Gastrocnemius medialis (tissue), 4 donors: ENCODE measurements at regions not wholly inside any gene's neighbourhood (a gene's known extent, or its start where the extent isn't known, plus 50 kb on each side); places are given as distances from the start of the nearest gene placed in this dataset.

Experiments used
- CTCF ChIP-seq, 5 experiments: fragments of 450-650 bp in 3 of 5; fragments of 200-600 bp in 2 of 5; sonication (generic) in 2 of 5; IDR thresholded peaks in 4 of 5; conservative IDR thresholded peaks in 1 of 5; 1 replicate in 4 of 5; 2 replicates in 1 of 5; pipeline ENCODE4 v1.5.1; 2016 to 2019; ENCODE audit warnings: antibody characterized with exemption in 5 of 5, mild to moderate bottlenecking in 3 of 5, moderate library complexity in 3 of 5
- POLR2A ChIP-seq, 2 donors: fragments of 450-650 bp; IDR thresholded peaks; one replicate each; pipeline ENCODE4 v1.6.1; 2017; ENCODE audit warnings: antibody characterized with exemption in 2 of 2, mild to moderate bottlenecking in 2 of 2, moderate library complexity in 2 of 2

GRCh38 chr18:53920312-53921075, 304.0 kb downstream of the MBD2 start:
- TF ChIP-seq CTCF (IDR thresholded peaks at IDR 0.05 in 4 of 5, conservative IDR thresholded peaks at IDR 0.05 in 1 of 5) (no peak), POLR2A (IDR thresholded peaks at IDR 0.05) (no peak)
